GM21528 (cell line): ENCODE measurements at regions not wholly inside any gene's neighbourhood (a gene's known extent, or its start where the extent isn't known, plus 50 kb on each side); places are given as distances from the start of the nearest gene placed in this dataset.

Source experiments
- ATAC-seq: cut with Tn5 transposase; IDR thresholded peaks from one replicate; pipeline ENCODE4 v1.9.1; 2021; ENCODE audit warnings: mild to moderate bottlenecking, moderate library complexity; ENCODE audit not compliant: unreplicated experiment, low FRiP score

DNA sequence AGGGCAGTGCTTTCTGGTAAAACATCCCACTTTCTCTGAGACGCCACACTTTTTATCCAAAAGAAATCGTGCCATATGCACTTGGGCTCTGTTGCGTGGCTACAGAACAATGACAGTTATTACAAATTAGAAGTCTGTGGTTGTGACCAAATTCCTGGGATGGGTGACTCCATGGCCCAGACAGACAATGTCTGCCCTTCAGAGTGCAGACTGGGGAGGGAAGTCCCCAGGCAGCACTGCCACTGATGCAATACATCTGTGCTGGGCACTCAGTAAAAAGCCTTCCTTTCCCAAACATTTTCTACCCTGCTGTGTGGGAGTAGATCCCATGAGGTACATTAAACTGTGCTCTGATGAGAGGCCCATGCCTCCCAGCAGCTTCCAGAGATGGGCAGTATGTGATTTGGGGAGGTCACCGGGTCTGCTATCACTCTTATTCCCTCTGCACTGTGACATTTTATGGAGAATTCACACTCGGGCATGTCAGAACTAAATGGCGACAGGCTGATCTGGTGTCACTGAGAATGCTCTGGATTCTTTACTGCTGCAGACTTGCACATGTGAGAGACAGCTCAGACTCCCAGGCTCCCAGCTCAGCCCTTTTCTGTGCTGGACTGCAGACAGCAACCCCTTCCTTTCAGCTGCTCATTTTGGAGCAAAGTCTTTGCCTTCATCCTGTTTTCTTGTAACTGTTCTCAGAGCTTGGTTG, 243.5 kb upstream of the ZNF32 start:
- no peak for ATAC-seq

- ATAC-seq, result no peak
Observed at GRCh38 chr10:43891241-43891640, 242.6 kb upstream of the ZNF32 start.

DNA sequence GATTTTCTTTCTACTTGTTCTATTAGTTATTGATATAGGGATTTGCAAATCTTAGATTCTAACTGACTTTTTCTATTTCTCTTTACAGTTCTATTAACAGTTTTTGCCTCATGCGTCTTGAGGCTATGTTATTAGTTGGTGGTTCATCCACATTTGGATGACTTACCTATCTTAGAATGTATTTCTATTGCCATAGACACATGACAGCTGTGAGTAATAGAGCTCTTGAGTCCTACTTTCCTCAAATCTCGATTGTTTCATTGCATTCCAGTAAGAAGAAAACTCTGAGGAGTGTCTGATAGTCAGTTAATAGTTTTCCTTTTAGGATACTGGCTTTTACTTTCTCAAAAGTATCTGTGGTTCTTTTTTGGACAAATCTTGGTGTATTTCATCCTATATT, 241.4 kb upstream of the ZNF32 start:
- ATAC-seq, result no peak

GRCh38 chr10:43888586-43888985, 239.9 kb upstream of the ZNF32 start:
- no peak for ATAC-seq

DNA sequence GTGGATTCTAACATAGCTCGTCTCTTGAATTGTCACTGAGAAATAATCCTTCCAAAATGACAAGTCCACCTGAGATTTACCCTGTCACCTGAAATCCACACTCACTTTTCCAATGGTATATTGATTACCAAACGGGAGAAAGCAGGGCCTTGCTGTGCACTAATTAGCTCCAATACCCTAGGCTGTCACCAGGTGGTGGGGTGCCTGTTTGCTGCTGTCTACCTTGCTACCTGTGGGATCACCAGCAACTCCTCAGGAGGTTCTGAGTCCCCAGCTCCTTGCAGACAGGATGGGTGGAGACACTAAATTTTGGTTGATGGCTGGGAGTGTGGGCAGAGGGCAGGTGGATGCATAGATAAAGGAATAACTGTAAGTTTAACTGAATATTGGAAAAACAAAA, 237.2 kb upstream of the ZNF32 start:
- ATAC-seq, result no peak

DNA sequence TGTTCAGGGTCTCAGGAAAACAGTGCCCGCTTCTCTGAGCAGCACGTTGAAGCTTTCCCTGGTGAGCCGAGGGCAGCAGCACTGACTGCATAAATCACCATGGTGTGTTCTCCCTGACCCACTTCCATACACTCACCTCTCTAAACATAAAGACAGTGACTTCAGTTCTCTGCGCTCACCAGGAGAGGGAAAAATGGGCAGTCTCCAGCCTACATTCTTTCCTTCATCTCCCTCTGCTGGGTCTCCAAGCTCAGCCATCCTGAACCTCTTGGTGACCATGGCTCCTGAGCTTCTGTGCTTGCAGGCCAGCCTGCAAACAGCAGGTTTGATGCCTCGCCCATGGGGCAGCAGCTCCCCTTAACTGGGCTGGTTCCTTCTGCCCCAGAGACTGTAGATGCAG, 236.6 kb upstream of the ZNF32 start:
- ATAC-seq, result no peak

DNA sequence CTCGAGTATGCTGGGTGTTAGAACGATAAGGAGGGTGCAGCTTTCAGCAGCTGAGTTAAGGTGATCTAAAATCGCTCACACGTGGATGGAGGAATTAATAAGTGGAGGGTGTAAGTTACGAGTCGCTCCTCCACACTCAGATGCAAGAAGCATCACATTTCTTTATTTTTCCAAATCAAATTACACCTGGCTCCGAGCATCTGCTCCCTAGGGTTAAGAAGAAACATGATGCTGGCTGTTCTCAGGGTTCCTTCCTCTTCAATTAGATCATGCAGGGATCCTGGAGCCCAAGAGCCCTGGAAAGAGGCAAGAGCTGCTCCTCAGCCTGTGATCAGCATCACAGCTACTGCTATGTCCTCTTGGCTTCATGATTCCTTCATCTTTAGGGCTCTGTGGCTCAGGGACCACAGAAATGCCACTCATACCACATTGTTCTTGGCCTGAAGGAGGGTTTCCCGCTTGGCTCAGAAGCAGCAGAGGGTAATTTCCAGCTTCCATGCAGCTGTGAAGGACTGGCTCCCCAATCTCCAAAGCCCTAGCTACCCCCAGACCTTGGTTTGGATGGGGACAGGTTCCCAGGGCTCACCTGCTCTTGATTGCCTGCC, 235.9 kb upstream of the ZNF32 start:
- ATAC-seq, result no peak

DNA sequence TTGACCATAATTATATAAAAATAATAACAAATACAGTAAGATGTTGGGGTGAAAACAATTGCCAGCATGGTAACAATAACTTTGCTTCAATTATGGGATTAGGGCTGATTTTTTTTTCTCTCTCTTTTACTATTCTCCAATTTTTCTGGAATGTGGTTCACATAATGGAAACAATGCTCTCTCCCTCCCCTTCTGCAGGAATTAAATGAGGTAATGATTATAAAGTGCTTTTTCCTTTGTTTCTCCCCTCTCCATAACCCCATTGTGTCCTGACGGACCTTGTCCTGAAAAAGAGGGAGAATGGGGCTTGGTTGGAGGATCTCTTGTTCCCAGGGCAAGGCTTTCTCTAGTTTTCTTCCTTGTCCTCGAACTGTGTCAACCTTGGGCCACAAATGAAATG, 234.0 kb upstream of the ZNF32 start:
- ATAC-seq, result no peak

GRCh38 chr10:43881657-43882056, 233.0 kb upstream of the ZNF32 start:
- no peak for ATAC-seq

- no peak for ATAC-seq
Observed at GRCh38 chr10:43880160-43880559, 231.5 kb upstream of the ZNF32 start.

- ATAC-seq, result no peak
Observed at GRCh38 chr10:43879742-43880141, 231.1 kb upstream of the ZNF32 start.

DNA sequence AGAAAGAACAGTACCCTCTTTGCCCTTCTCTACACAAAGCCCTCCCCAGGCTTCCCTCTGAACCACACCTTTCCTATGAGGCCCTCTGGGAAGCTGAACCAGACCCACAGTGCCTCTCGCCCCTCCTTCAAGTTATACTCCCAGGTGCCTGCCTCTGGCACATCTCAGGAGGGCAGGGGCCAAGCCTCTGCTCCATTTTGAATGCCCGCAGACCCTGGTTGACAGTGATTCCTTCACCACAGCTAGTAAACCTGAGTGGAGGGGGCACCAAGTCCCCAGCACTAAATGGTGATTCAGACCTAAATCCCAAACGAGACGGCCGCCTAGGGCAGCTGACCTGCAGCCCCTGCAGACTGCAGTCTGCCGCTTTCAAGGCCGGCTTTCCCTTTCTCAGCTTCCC, 230.5 kb upstream of the ZNF32 start:
- no peak for ATAC-seq

DNA sequence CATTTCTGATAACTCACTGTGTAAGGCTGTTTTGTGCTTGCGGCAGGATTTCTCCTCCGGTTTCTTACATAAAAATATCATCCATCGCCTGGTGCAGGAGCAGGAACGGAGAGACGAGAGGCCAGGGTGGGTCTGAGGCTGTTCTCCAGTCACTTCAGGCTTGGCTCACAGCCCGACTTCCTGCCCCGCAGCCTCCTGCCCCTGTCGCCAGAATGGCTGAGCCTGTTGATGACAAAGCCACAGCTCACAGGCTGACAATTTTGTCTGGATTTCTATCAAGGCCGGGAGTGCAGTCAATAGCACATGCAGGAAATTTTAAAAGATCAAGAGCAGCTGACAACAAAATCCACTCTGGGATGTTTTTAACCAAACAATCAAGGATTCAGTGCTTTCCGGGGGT, 229.7 kb upstream of the ZNF32 start:
- no peak for ATAC-seq

GRCh38 chr10:43876976-43877375, 228.3 kb upstream of the ZNF32 start:
- no peak for ATAC-seq

DNA sequence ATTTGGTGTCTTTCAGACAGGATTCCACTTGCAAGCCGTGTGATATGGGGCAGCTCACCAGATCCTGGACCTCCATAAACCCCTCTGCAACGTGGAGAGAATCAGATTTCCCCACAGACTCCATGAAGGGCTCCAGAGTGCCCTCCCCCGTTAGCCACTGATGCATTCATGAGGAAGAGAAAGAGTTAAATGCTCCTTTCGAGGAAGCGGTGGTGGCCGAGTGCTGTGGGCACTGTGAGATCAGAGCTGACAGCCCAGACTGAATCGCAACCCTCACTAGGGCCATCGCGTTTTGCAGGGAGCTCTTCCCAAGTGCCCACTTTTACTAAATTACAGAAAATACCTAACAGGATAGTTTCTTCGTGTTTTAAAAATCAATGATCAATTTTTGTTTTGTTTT, 226.3 kb upstream of the ZNF32 start:
- ATAC-seq, result no peak

- no peak for ATAC-seq
Observed at GRCh38 chr10:43873717-43874116, 225.0 kb upstream of the ZNF32 start.

- ATAC-seq, result no peak
Observed at GRCh38 chr10:43872644-43873043, 224.0 kb upstream of the ZNF32 start.

- no peak for ATAC-seq
Observed at GRCh38 chr10:43871545-43871944, 222.9 kb upstream of the ZNF32 start.

GRCh38 chr10:43870968-43871439, 222.3 kb upstream of the ZNF32 start:
- ATAC-seq, result no peak

DNA sequence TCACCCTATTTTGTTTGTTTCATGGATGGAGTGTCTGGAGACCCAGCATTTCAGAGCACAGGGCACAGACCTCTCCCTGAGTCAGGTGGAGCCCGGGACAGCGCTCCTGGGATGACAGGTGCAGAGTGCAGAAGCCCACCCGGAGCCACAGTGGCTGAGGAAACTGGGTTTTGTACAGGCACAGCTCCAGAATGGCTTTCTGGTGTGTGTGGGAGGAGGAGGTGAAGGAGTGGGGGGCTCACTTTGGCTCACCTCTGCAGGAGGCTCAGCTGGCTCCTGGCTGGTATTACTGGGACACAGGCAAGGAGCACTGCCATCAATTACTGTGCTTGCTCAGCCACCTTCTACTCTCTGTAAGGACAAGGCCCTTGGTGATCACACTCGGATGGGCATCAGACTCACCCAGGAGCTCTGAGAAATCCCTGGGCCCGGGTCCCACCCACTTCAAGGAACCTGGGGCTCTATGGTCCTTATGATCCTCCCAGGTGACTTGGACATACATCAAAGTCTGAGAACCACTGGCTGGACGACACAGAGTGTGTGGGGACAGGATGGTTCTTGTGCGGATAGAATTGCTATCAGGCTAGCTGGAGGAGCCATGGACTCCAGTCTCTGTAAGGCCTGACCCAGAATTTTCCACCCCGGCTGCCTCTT, 221.1 kb upstream of the ZNF32 start:
- no peak for ATAC-seq

- no peak for ATAC-seq
Observed at GRCh38 chr10:43868952-43869351, 220.3 kb upstream of the ZNF32 start.
